ENCODE measurements at regions not wholly inside any gene's neighbourhood (a gene's known extent, or its start where the extent isn't known, plus 50 kb on each side); places are given as distances from the start of the nearest gene placed in this dataset.

DNA sequence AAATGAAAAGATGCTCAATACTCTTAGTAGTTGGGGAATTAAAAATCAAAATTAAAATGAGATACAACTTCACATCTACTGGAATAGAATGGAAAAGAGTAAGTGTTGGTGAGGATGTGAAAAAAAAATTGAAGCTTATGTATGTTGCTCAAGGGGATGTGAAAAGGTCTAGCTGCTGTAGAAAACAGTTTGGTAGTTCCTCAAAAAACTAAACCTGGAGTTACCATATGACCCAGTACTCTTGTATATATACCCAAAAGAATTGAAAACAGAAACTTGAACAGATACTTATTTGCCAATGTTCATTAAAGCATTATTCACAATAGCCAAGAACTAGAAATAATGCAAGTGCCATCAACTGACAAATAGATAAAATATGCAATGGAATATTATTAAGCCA is 208.4 kb downstream of the FIGN start:
- TF ChIP-seq, protein P1, sequence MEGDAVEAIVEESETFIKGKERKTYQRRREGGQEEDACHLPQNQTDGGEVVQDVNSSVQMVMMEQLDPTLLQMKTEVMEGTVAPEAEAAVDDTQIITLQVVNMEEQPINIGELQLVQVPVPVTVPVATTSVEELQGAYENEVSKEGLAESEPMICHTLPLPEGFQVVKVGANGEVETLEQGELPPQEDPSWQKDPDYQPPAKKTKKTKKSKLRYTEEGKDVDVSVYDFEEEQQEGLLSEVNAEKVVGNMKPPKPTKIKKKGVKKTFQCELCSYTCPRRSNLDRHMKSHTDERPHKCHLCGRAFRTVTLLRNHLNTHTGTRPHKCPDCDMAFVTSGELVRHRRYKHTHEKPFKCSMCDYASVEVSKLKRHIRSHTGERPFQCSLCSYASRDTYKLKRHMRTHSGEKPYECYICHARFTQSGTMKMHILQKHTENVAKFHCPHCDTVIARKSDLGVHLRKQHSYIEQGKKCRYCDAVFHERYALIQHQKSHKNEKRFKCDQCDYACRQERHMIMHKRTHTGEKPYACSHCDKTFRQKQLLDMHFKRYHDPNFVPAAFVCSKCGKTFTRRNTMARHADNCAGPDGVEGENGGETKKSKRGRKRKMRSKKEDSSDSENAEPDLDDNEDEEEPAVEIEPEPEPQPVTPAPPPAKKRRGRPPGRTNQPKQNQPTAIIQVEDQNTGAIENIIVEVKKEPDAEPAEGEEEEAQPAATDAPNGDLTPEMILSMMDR (IDR thresholded peaks at IDR 0.05), result no peak
- no peak for TF ChIP-seq CBFB (CRISPR knock-in tag; IDR thresholded peaks at IDR 0.05; ENCODE audit: low read depth)
- TF ChIP-seq, protein P2, sequence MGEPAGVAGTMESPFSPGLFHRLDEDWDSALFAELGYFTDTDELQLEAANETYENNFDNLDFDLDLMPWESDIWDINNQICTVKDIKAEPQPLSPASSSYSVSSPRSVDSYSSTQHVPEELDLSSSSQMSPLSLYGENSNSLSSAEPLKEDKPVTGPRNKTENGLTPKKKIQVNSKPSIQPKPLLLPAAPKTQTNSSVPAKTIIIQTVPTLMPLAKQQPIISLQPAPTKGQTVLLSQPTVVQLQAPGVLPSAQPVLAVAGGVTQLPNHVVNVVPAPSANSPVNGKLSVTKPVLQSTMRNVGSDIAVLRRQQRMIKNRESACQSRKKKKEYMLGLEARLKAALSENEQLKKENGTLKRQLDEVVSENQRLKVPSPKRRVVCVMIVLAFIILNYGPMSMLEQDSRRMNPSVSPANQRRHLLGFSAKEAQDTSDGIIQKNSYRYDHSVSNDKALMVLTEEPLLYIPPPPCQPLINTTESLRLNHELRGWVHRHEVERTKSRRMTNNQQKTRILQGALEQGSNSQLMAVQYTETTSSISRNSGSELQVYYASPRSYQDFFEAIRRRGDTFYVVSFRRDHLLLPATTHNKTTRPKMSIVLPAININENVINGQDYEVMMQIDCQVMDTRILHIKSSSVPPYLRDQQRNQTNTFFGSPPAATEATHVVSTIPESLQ (CRISPR knock-in tag; IDR thresholded peaks at IDR 0.05), result no peak
- TF ChIP-seq, protein P3, sequence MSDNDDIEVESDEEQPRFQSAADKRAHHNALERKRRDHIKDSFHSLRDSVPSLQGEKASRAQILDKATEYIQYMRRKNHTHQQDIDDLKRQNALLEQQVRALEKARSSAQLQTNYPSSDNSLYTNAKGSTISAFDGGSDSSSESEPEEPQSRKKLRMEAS (CRISPR knock-in tag; IDR thresholded peaks at IDR 0.05), result no peak
- TF ChIP-seq, protein P4, sequence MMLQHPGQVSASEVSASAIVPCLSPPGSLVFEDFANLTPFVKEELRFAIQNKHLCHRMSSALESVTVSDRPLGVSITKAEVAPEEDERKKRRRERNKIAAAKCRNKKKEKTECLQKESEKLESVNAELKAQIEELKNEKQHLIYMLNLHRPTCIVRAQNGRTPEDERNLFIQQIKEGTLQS (CRISPR knock-in tag; conservative IDR thresholded peaks at IDR 0.05), result no peak
- TF ChIP-seq ZNF532 (CRISPR knock-in tag; IDR thresholded peaks at IDR 0.05; ENCODE audit: borderline replicate concordance), result no peak
- TF ChIP-seq, protein P5, sequence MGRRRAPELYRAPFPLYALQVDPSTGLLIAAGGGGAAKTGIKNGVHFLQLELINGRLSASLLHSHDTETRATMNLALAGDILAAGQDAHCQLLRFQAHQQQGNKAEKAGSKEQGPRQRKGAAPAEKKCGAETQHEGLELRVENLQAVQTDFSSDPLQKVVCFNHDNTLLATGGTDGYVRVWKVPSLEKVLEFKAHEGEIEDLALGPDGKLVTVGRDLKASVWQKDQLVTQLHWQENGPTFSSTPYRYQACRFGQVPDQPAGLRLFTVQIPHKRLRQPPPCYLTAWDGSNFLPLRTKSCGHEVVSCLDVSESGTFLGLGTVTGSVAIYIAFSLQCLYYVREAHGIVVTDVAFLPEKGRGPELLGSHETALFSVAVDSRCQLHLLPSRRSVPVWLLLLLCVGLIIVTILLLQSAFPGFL (CRISPR knock-in tag; IDR thresholded peaks at IDR 0.05; ENCODE audit: borderline replicate concordance), result no peak
- no peak for TF ChIP-seq IRF1 (CRISPR knock-in tag; IDR thresholded peaks at IDR 0.05)
- TF ChIP-seq NFE2L1 (CRISPR knock-in tag; IDR thresholded peaks at IDR 0.05), result no peak
- TF ChIP-seq NFATC4 (CRISPR knock-in tag; IDR thresholded peaks at IDR 0.05), result no peak
- no peak for TF ChIP-seq ESRRA (CRISPR knock-in tag; IDR thresholded peaks at IDR 0.05; ENCODE audit: borderline replicate concordance)
- TF ChIP-seq ATF1 (CRISPR knock-in tag; IDR thresholded peaks at IDR 0.05), result no peak
- TF ChIP-seq KAT7 (CRISPR knock-in tag; IDR thresholded peaks at IDR 0.05; ENCODE audit: borderline replicate concordance), result no peak
- no peak for TF ChIP-seq GABPB1 (CRISPR knock-in tag; IDR thresholded peaks at IDR 0.05)

Measured in WTC11 (cell line).